ENCODE measurements at regions not wholly inside any gene's neighbourhood (a gene's known extent, or its start where the extent isn't known, plus 50 kb on each side); places are given as distances from the start of the nearest gene placed in this dataset.

DNA sequence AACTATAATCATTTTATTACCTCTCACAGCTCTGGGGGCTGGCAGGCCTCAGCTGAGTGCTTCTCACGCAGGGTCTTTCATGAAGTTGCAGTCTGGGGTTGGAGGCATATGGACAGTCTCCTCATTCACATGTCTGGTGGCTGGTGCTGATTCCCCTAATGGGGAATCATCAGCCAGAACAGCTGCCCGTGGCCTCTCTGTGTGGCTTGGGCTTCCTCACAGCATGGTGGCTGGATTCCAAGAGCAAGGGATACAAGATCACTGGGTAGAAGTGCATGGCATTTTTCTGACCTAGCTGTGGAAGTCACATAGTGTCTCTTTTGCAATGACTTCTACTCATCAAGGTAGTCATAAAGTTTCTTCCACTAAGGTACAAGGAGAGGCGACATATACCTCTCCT is 59.0 kb upstream of the LAPTM4A start:
- TF ChIP-seq, protein P1, sequence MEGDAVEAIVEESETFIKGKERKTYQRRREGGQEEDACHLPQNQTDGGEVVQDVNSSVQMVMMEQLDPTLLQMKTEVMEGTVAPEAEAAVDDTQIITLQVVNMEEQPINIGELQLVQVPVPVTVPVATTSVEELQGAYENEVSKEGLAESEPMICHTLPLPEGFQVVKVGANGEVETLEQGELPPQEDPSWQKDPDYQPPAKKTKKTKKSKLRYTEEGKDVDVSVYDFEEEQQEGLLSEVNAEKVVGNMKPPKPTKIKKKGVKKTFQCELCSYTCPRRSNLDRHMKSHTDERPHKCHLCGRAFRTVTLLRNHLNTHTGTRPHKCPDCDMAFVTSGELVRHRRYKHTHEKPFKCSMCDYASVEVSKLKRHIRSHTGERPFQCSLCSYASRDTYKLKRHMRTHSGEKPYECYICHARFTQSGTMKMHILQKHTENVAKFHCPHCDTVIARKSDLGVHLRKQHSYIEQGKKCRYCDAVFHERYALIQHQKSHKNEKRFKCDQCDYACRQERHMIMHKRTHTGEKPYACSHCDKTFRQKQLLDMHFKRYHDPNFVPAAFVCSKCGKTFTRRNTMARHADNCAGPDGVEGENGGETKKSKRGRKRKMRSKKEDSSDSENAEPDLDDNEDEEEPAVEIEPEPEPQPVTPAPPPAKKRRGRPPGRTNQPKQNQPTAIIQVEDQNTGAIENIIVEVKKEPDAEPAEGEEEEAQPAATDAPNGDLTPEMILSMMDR (IDR thresholded peaks at IDR 0.05; ENCODE audit: insufficient read depth, missing control alignments) = no peak
- FAIRE-seq = no peak
- DNase-seq (ENCODE audit: insufficient read length, low spot score) = no peak

DNA sequence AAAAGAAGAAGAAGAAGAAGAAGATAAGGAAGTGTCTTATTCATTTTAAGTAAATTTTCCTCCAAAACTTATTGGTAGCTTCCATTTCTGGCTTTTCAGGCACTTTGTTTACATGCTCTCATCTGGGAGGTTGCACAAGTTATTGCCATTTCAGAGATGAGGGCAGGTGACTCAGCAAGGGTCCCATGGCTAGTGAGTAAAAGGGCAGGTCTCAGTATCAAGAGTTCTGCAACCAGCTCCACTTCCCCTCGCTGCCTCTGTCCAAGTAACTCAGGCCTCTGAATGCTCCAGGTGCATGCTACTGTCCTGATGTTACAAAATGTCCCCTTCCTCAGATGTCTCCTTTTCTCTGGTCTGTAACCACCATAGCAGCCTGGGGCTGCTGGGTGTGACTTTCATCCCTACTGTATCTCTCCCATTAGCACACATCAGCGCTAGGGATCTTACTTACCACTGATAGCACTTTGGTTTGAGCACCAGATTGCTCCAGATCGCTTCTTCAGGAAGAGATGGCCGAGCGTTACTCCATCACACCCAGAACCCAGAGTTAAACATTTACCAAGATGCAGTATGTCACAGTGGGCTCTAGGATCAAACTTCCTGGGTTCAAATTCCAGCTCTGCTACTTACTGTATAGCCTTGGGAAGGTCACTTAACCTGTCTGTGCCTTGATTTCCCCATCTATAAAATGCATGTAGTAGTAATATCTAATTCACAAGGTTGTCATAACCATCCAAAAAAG is 57.4 kb upstream of the LAPTM4A start:
- TF ChIP-seq, protein P1 (IDR thresholded peaks at IDR 0.05; ENCODE audit: insufficient read depth, missing control alignments) = no peak
- FAIRE-seq (no peak), DNase-seq (ENCODE audit: insufficient read length, low spot score) (no peak)

DNA sequence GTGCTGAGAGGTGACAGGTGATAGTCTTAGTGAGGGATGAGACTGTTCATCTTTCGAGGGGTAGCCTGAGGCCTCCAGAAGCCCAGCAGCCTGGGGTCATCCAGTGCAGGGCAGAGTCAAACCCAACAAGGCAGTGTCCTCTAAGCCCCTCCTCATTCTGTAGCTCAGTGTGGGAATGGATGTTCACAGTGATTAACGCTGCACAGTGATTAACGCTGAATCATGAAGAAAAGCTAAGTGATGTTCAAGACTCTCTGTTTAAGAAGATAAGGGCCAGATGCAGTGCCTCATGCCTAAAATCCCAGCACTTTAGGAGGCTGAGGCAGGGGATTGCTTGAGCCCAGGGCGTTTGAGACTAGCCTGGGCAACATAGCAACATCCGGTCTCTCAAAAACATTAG is 56.3 kb upstream of the LAPTM4A start:
- TF ChIP-seq, protein P1 (IDR thresholded peaks at IDR 0.05; ENCODE audit: insufficient read depth, missing control alignments) = no peak
- DNase-seq (ENCODE audit: insufficient read length, low spot score) (no peak), FAIRE-seq (no peak)

DNA sequence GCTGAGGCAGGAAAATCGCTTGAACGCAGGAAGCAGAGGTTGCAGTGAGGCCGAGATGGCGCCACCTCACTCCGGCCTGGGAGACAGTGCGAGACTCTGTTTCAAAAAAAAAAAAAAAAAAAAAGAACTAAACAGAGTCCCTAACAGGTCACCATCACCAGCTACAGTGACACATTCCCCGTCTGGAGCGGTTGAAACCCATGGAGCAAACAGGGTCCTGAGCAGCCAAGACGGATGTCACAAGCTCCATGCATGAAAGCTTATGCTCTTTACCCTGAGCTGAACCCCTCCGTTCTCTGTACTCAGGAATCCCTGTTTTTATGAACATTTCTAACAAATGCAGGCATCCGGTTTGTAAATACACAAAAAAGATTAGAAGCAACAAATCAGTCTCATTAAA is 55.9 kb upstream of the LAPTM4A start:
- FAIRE-seq (no peak), DNase-seq (ENCODE audit: insufficient read length, low spot score) (no peak)
- TF ChIP-seq, protein P1 (IDR thresholded peaks at IDR 0.05; ENCODE audit: insufficient read depth, missing control alignments) = no peak

DNA sequence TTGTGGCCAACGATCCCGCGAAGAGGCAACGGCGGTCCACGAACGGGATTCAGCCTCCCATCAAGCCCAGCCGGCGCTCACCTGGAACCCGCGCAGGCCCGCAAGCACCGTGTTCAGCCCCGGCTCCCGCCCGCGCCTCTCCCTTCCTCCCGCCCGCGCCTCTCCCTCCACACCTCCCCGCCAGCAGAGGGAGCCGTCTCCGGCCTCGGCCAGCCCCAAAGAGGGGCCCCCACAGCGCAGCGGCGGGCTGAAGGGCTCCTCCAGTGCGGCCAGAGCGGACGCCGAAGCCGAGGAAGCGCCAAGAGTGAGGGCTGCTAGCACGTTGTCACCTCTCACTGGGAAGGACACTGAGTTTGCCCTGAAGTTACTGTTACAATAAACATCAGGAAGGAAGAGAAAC is 55.3 kb upstream of the LAPTM4A start:
- FAIRE-seq (no peak), DNase-seq (ENCODE audit: insufficient read length, low spot score) (no peak)
- TF ChIP-seq, protein P1 (IDR thresholded peaks at IDR 0.05; ENCODE audit: insufficient read depth, missing control alignments) = no peak

DNA sequence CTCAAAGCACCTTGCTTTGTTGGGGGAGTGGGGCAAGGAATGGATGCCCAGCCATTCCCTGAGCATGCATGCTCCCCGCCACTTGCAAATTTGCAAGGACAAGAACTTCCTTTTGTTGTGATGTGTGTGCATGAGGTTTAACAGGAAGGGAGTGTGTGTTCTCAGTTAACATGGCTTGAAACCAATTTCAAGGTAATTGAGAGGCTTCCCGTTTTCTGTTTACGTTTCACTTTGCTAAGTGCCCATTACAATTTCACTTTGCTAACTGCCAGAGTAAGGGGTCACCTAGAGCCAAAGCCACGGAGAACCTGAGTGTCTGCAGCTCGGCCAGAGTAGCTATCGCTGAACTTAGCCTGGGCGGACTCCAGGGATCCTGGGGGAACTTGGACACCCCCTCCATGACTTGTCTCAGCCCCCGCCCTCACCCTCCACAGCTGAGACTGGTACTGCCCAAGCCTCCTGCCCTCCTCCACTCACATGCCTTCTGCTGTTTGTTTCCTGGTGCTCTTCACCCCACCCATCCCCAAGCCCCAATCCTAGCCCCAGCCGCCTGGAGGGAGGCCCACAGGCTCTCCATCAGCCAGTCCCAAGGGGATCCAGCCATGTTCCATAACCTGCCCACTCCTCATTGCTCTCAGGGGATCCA is 53.6 kb upstream of the LAPTM4A start:
- DNase-seq (ENCODE audit: insufficient read length, low spot score) = no peak
- FAIRE-seq = no peak
- TF ChIP-seq, protein P1 (IDR thresholded peaks at IDR 0.05; ENCODE audit: insufficient read depth, missing control alignments) = no peak

DNA sequence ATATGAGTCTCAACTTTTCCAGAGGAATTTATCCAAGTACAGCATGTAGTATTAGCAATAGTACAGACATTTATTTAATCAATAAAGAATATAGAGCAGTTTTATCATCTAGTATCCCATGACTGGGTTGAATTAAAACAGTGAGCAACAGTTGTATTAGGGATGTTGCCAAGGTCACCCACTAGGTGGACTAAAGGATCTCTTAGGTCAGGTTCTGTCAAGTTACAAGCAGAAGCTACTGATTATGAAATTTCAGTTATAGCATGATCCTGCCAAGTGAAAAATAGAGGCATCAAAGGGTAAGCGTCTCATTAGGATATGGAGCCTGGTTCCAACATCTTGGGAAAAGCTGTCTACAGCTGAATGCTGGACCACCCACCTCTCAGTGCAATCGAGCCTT is 52.1 kb upstream of the LAPTM4A start:
- TF ChIP-seq, protein P1 (IDR thresholded peaks at IDR 0.05; ENCODE audit: insufficient read depth, missing control alignments) = no peak
- FAIRE-seq = no peak
- no peak for DNase-seq (ENCODE audit: insufficient read length, low spot score)

Data from D721Med (cell line).